Astrocyte (in vitro differentiated cells and primary cell): ENCODE measurements at regions not wholly inside any gene's neighbourhood (a gene's known extent, or its start where the extent isn't known, plus 50 kb on each side); places are given as distances from the start of the nearest gene placed in this dataset.

ENCODE experiments used
- DNase-seq: peaks from one replicate; pipeline ENCODE4 v3.0.0-alpha.2; 2010; ENCODE audit warnings: low read depth
- FAIRE-seq: peaks from 2 replicates; lab custom pipeline; 2011; peaks lifted over from hg19 to GRCh38; lab: Jason Lieb, UNC
- H2AFZ ChIP-seq: 2 replicates; pipeline ENCODE4 v1.6.0; 2012; ENCODE audit warnings: low read depth, low read length, inconsistent platforms
- H3K27ac ChIP-seq: 2 replicates; pipeline ENCODE4 v1.5.1; 2011; ENCODE audit warnings: low read depth, low read length, inconsistent platforms
- H3K27me3 ChIP-seq: 2 replicates; pipeline ENCODE4 v1.6.0; 2011; ENCODE audit warnings: low read length, inconsistent platforms; ENCODE audit not compliant: insufficient read depth
- H3K36me3 ChIP-seq: 2 replicates; pipeline ENCODE4 v1.5.1; 2011; ENCODE audit warnings: low read length, inconsistent platforms; ENCODE audit not compliant: insufficient read depth
- H3K4me1 ChIP-seq: 2 replicates; pipeline ENCODE4 v1.5.1; 2011; ENCODE audit warnings: low read length, inconsistent platforms; ENCODE audit not compliant: insufficient read depth
- H3K4me2 ChIP-seq: 2 replicates; pipeline ENCODE4 v1.6.0; 2012; ENCODE audit warnings: low read length, inconsistent platforms
- H3K4me3 ChIP-seq: 2 replicates; pipeline ENCODE4 v1.5.1; 2011; ENCODE audit warnings: low read depth, mild to moderate bottlenecking, low read length, inconsistent platforms; ENCODE audit not compliant: insufficient read depth
- H3K79me2 ChIP-seq: 2 replicates; pipeline ENCODE4 v1.6.0; 2012; ENCODE audit warnings: mild to moderate bottlenecking, low read length, inconsistent platforms; ENCODE audit not compliant: insufficient read depth
- H3K9ac ChIP-seq: 2 replicates; pipeline ENCODE4 v1.6.0; 2012; ENCODE audit warnings: mild to moderate bottlenecking, low read length, inconsistent platforms
- H3K9me3 ChIP-seq: 2 replicates; pipeline ENCODE4 v1.5.1; 2012; ENCODE audit warnings: low read depth, mild to moderate bottlenecking, low read length, inconsistent platforms; ENCODE audit not compliant: insufficient read depth
- H4K20me1 ChIP-seq: 2 replicates; pipeline ENCODE4 v1.6.0; 2012; ENCODE audit warnings: low read length, inconsistent platforms; ENCODE audit not compliant: insufficient read depth
- H3K27ac Mint-ChIP-seq: one replicate; pipeline ENCODE4 v1.8.0; 2021; ENCODE audit warnings: mild to moderate bottlenecking, mixed read lengths; ENCODE audit not compliant: unreplicated experiment
- H3K27me3 Mint-ChIP-seq: one replicate; pipeline ENCODE4 v1.8.0; 2021; ENCODE audit warnings: low read depth, mixed read lengths; ENCODE audit not compliant: unreplicated experiment
- H3K36me3 Mint-ChIP-seq: one replicate; pipeline ENCODE4 v1.8.0; 2021; ENCODE audit warnings: low read depth, mixed read lengths; ENCODE audit not compliant: unreplicated experiment
- H3K4me1 Mint-ChIP-seq: one replicate; pipeline ENCODE4 v1.8.0; 2021; ENCODE audit warnings: low read depth, mixed read lengths; ENCODE audit not compliant: unreplicated experiment
- H3K4me3 Mint-ChIP-seq: one replicate; pipeline ENCODE4 v1.8.0; 2021; ENCODE audit warnings: mild to moderate bottlenecking, moderate library complexity, mixed read lengths; ENCODE audit not compliant: unreplicated experiment
- H3K9me3 Mint-ChIP-seq: one replicate; pipeline ENCODE4 v1.8.0; 2021; ENCODE audit warnings: mild to moderate bottlenecking, mixed read lengths; ENCODE audit not compliant: unreplicated experiment
- EZH2 ChIP-seq: IDR thresholded peaks from 2 replicates; pipeline ENCODE4 v1.6.1; 2012; ENCODE audit warnings: mild to moderate bottlenecking, low read length, inconsistent platforms; ENCODE audit not compliant: insufficient read depth
- TF ChIP-seq, protein P1 (sequence below): IDR thresholded peaks from 2 replicates; pipeline ENCODE4 v1.5.1; 2011; ENCODE audit warnings: low read depth, mild to moderate bottlenecking, inconsistent platforms, low read length, moderate library complexity; ENCODE audit not compliant: insufficient read depth

DNA sequence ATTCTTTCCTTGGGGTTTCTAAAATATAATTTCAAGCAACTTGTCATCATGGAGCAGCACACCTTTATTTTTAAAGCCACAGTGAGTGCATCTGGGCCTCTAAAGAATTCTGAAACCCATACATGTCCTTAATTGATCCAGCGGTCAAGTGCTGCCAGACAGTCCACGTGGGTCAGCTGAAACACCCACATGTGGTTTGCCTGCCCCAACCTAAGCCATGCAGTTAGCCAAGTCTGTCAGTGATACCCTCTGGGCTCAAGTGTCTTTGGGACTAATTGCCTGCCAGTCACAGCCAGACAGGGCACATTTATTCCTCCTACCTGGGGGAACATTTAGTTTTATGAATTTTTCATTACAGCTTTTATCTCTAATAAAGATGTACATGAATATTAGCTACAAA is 291.4 kb upstream of the SLC30A5 start:
- no peaks in the 10 kb centered on the region for H3K27me3 Mint-ChIP-seq
- TF ChIP-seq, protein P1, sequence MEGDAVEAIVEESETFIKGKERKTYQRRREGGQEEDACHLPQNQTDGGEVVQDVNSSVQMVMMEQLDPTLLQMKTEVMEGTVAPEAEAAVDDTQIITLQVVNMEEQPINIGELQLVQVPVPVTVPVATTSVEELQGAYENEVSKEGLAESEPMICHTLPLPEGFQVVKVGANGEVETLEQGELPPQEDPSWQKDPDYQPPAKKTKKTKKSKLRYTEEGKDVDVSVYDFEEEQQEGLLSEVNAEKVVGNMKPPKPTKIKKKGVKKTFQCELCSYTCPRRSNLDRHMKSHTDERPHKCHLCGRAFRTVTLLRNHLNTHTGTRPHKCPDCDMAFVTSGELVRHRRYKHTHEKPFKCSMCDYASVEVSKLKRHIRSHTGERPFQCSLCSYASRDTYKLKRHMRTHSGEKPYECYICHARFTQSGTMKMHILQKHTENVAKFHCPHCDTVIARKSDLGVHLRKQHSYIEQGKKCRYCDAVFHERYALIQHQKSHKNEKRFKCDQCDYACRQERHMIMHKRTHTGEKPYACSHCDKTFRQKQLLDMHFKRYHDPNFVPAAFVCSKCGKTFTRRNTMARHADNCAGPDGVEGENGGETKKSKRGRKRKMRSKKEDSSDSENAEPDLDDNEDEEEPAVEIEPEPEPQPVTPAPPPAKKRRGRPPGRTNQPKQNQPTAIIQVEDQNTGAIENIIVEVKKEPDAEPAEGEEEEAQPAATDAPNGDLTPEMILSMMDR = no peak
- TF ChIP-seq EZH2 = no peak
- FAIRE-seq (no peak), DNase-seq (no peak)
- no peaks in the 10 kb centered on the region for H3K9me3 Mint-ChIP-seq
- Histone ChIP-seq H3K79me2 (no peaks in the 10 kb centered on the region), H3K9ac (no peak overlapping the region), H4K20me1 (no peaks in the 10 kb centered on the region), H3K36me3 (no peaks in the 10 kb centered on the region), H2AFZ (no peak overlapping the region), H3K27me3 (no peaks in the 10 kb centered on the region), H3K4me1 (no peaks in the 10 kb centered on the region), H3K27ac (no peak overlapping the region), H3K4me3 (no peak overlapping the region), H3K4me2 (no peak overlapping the region), H3K9me3 (no peaks in the 10 kb centered on the region)
- no peaks in the 10 kb centered on the region for H3K4me1 Mint-ChIP-seq
- H3K27ac Mint-ChIP-seq = no peak overlapping the region
- no peak overlapping the region for H3K4me3 Mint-ChIP-seq
- no peaks in the 10 kb centered on the region for H3K36me3 Mint-ChIP-seq

DNA sequence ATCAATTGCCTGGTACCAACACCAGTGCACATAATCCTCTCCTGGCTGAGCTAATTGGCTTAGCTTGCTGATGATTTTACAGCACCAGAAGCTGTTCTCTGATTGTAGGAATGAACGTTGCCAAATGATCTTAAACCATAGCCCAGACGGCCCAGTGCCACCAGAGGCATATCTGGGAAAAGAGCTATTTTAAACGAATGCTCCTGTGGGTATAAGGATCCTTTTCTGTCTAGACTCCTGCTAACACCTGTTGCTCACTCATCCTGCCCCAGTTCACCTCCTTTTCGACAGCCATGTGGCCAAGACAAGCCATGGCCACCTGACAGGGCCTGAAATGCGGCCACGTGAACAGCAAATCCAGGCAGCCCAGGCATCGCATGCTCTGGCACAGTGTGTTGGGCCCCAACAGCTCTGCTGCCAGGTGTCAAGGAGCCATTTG is 289.9 kb upstream of the SLC30A5 start:
- H3K9ac ChIP-seq = no peak overlapping the region
- DNase-seq (no peak), FAIRE-seq (no peak)
- no peak overlapping the region for H3K4me3 Mint-ChIP-seq
- H3K4me1 ChIP-seq = no peaks in the 10 kb centered on the region
- no peak overlapping the region for H2AFZ ChIP-seq
- no peaks in the 10 kb centered on the region for H3K9me3 ChIP-seq
- H3K4me3 ChIP-seq = no peak overlapping the region
- no peak for TF ChIP-seq EZH2
- TF ChIP-seq, protein P1 = no peak
- H3K27me3 Mint-ChIP-seq = no peaks in the 10 kb centered on the region
- H4K20me1 ChIP-seq = no peaks in the 10 kb centered on the region
- no peaks in the 10 kb centered on the region for H3K36me3 ChIP-seq
- H3K27ac ChIP-seq = no peak overlapping the region
- no peak overlapping the region for H3K27ac Mint-ChIP-seq
- no peaks in the 10 kb centered on the region for H3K36me3 Mint-ChIP-seq
- no peaks in the 10 kb centered on the region for H3K9me3 Mint-ChIP-seq
- H3K4me1 Mint-ChIP-seq = no peaks in the 10 kb centered on the region
- H3K27me3 ChIP-seq = no peaks in the 10 kb centered on the region
- no peaks in the 10 kb centered on the region for H3K79me2 ChIP-seq
- H3K4me2 ChIP-seq = no peak overlapping the region

DNA sequence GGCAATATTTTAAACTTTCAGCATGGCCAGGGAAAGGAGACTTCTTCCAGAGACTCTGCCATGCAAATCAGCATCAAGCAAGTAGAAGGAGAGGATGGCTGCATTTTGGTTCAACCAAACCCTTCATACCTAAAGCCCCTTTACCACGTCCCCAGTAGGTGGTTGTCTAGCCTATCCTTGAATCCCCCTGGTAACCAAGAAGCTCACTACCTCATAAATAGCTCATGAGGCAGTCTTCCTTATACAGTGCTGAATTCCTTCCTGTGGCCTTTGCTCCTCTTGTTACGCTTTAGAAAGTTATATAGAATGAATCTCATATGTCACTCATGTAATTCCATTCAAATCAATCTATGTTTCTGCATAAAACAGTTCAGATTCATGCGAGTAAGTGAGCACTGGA is 289.5 kb upstream of the SLC30A5 start:
- no peak for FAIRE-seq
- H3K79me2 ChIP-seq = no peaks in the 10 kb centered on the region
- H3K27me3 ChIP-seq = no peaks in the 10 kb centered on the region
- no peak overlapping the region for H3K4me3 Mint-ChIP-seq
- H3K4me1 ChIP-seq = no peaks in the 10 kb centered on the region
- H3K27ac Mint-ChIP-seq = no peak overlapping the region
- H3K27ac ChIP-seq = no peak overlapping the region
- no peak for TF ChIP-seq EZH2
- TF ChIP-seq, protein P1 = no peak
- H3K9me3 ChIP-seq = no peaks in the 10 kb centered on the region
- no peak for DNase-seq
- H2AFZ ChIP-seq = no peak overlapping the region
- H3K27me3 Mint-ChIP-seq = no peaks in the 10 kb centered on the region
- no peaks in the 10 kb centered on the region for H3K9me3 Mint-ChIP-seq
- no peaks in the 10 kb centered on the region for H3K36me3 Mint-ChIP-seq
- no peak overlapping the region for H3K9ac ChIP-seq
- H4K20me1 ChIP-seq = no peaks in the 10 kb centered on the region
- H3K4me3 ChIP-seq = no peak overlapping the region
- H3K4me2 ChIP-seq = no peak overlapping the region
- H3K4me1 Mint-ChIP-seq = no peaks in the 10 kb centered on the region
- no peaks in the 10 kb centered on the region for H3K36me3 ChIP-seq
